HepG2 (cell line): ENCODE measurements at regions not wholly inside any gene's neighbourhood (a gene's known extent, or its start where the extent isn't known, plus 50 kb on each side); places are given as distances from the start of the nearest gene placed in this dataset.

Source experiments
- ATAC-seq: fragments of 200-7000 bp; cut with Tn5 transposase; 3 replicates; pipeline ENCODE4 v1.9.1; 2020; ENCODE audit warnings: mild to moderate bottlenecking, moderate library complexity
- BruUV-seq: library from RNA; stranded (reverse); fragments of 400-500 nt; replicated peaks from 2 replicates; lab custom pipeline; 2021; lab: Mats Ljungman, UMichigan
- CTCF ChIA-PET: fragments of 300-600 bp; formaldehyde crosslinking; extraction: SDS; loops from one replicate; lab custom pipeline; 2021; ENCODE audit warnings: low total read pairs, inconsistent platforms, low intra/inter-chr PET ratio; lab: Yijun Ruan, JAX
- POLR2A ChIA-PET: fragments of 350-600 bp; sonication (Branson Sonifier 250); formaldehyde crosslinking; loops from one replicate; lab custom pipeline; 2020; ENCODE audit warnings: antibody characterized with exemption, inconsistent platforms; lab: Yijun Ruan, JAX
- DNase-seq: peaks from one replicate; pipeline ENCODE4 v3.0.0-alpha.2; 2015; ENCODE audit warnings: low spot score
- FAIRE-seq: peaks from 3 replicates; lab custom pipeline; 2011; peaks lifted over from hg19 to GRCh38; lab: Jason Lieb, UNC
- H2AFZ ChIP-seq: one replicate; pipeline ENCODE4 v1.6.1; 2011; ENCODE audit warnings: low read length, inconsistent platforms
- H3K27ac ChIP-seq: fragments of 300-600 bp; 3 replicates; pipeline ENCODE4 v1.8.0; 2011; ENCODE audit warnings: mixed run types, mild to moderate bottlenecking, mixed read lengths, low read length, inconsistent platforms; ENCODE audit not compliant: insufficient read depth; ENCODE audit errors: extremely low read length
- H3K27me3 ChIP-seq, 2 experiments: fragments of 200-600 bp in 1 of 2; 2 replicates in 1 of 2; 3 replicates in 1 of 2; pipeline versions ENCODE4 v1.6.0 to v1.8.0; 2011; ENCODE audit warnings: low read length in 2 of 2, mild to moderate bottlenecking in 2 of 2, moderate library complexity in 2 of 2, inconsistent platforms in 1 of 2; ENCODE audit not compliant: insufficient read depth in 2 of 2, control insufficient read depth in 1 of 2
- H3K36me3 ChIP-seq, 2 experiments: fragments of 200-600 bp in 1 of 2; replicated peaks in 1 of 2; 2 replicates in 1 of 2; 3 replicates in 1 of 2; pipeline versions ENCODE4 v1.5.1 to v1.8.0; 2011; ENCODE audit warnings: low read length in 2 of 2, inconsistent platforms in 1 of 2; ENCODE audit not compliant: insufficient read depth in 2 of 2, control insufficient read depth in 1 of 2
- H3K4me1 ChIP-seq: 2 replicates; pipeline ENCODE4 v1.5.1; 2012; ENCODE audit warnings: low read length, inconsistent platforms; ENCODE audit not compliant: insufficient read depth
- H3K4me2 ChIP-seq: 2 replicates; pipeline ENCODE4 v1.6.0; 2011; ENCODE audit warnings: low read depth, low read length, inconsistent platforms
- H3K4me3 ChIP-seq, 3 experiments: fragments of 200-600 bp in 1 of 3; sonication (generic), shearing (Covaris generic) in 1 of 3; replicated peaks in 1 of 3; 2 replicates each; pipeline ENCODE4 v1.5.1; 2011 to 2016; ENCODE audit warnings: low read length in 3 of 3, inconsistent platforms in 2 of 3, low read depth in 2 of 3, mild to moderate bottlenecking in 2 of 3, control low read depth in 1 of 3, mixed read lengths in 1 of 3; ENCODE audit not compliant: insufficient read depth in 1 of 3
- H3K79me2 ChIP-seq: one replicate; pipeline ENCODE4 v1.6.1; 2011; ENCODE audit warnings: low read length, inconsistent platforms; ENCODE audit not compliant: insufficient read depth
- H3K9ac ChIP-seq: 2 replicates; pipeline ENCODE4 v1.6.0; 2011; ENCODE audit warnings: mild to moderate bottlenecking, low read depth, low read length, inconsistent platforms; ENCODE audit not compliant: insufficient read depth
- H3K9me3 ChIP-seq: 2 replicates; pipeline ENCODE4 v1.5.1; 2012; ENCODE audit warnings: mild to moderate bottlenecking, low read length
- H4K20me1 ChIP-seq: 2 replicates; pipeline ENCODE4 v1.6.0; 2011; ENCODE audit warnings: inconsistent platforms, mild to moderate bottlenecking, low read length, moderate library complexity; ENCODE audit not compliant: insufficient read depth
- CEBPB ChIP-seq: IDR thresholded peaks from 2 replicates; pipeline ENCODE4 v1.6.1; 2011; ENCODE audit warnings: low read depth, low read length, improper control_type of control experiment, borderline replicate concordance
- HDAC1 ChIP-seq: sonication (generic); formaldehyde crosslinking; IDR thresholded peaks from 2 replicates; pipeline ENCODE4 v1.5.1; 2020; ENCODE audit warnings: mild to moderate bottlenecking, missing genetic modification reagents
- SALL2 ChIP-seq: sonication (generic); formaldehyde crosslinking; IDR thresholded peaks from 2 replicates; pipeline ENCODE4 v1.8.1; 2023; ENCODE audit warnings: mild to moderate bottlenecking, missing genetic modification reagents, inconsistent platforms
- SMAD9 ChIP-seq: sonication (generic); formaldehyde crosslinking; IDR thresholded peaks from 2 replicates; pipeline ENCODE4 v1.5.1; 2020; ENCODE audit warnings: mild to moderate bottlenecking, missing genetic modification reagents
- SNAPC2 ChIP-seq: sonication (generic); formaldehyde crosslinking; IDR thresholded peaks from 2 replicates; pipeline ENCODE4 v1.8.1; 2022; ENCODE audit warnings: mild to moderate bottlenecking, missing genetic modification reagents
- ZNF224 ChIP-seq: sonication (generic); formaldehyde crosslinking; IDR thresholded peaks from 2 replicates; pipeline ENCODE4 v1.5.0; 2020; ENCODE audit warnings: mild to moderate bottlenecking, missing genetic modification reagents
- ZNF841 ChIP-seq: sonication (generic); formaldehyde crosslinking; IDR thresholded peaks from 2 replicates; pipeline ENCODE4 v1.8.1; 2023; ENCODE audit warnings: missing genetic modification reagents, borderline replicate concordance
- WGBS: methylation state at CpG from one replicate; pipeline ENCODE4 v1.1.6; 2017; ENCODE audit warnings: low lambda C conversion rate; 5-methylcytosine and 5-hydroxymethylcytosine counted together
- in situ Hi-C: cut with HindIII; loops from 2 replicates; pipeline ENCODE4 v1.10.0; 2017; ENCODE audit warnings: low pct_unique_long_range_greater_than_20kb; ENCODE audit not compliant: extremely low pct_ligation_motif_present
- intact Hi-C: fragments of 100-400 bp; cut with micrococcal nuclease; formaldehyde crosslinking; loops from one replicate; pipeline ENCODE4 v1.10.0; 2022; ENCODE audit not compliant: unreplicated experiment
- TF ChIP-seq, protein P1 (sequence below): sonication (generic); formaldehyde crosslinking; IDR thresholded peaks from 2 replicates; pipeline ENCODE4 v1.4.0; 2020; ENCODE audit warnings: missing genetic modification reagents
- TF ChIP-seq, protein P2 (sequence below): sonication (generic); formaldehyde crosslinking; IDR thresholded peaks from 2 replicates; pipeline ENCODE4 v1.4.0; 2020; ENCODE audit warnings: mild to moderate bottlenecking, low read depth, missing genetic modification reagents

DNA sequence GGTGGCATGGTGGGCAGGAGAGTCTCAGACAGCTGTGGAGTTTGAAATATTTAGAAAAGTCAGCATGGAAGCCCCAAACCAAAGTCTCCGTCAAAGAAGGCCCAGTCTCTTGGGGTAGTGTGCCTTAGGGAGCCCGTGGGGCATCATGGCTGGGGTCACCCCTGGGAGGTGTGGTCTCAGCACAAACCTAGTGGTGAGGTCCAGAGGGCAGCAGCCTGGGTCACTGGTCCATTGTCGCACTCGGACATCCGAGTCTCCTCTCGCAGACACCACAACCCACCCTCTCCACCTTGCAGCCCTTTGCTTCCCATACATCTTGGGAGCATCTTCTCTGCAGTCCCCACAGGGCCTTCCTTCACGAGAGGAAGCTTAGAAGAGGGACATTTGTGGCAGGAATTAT is 588.0 kb upstream of the TMEM132C start:
- no peak overlapping the region for H3K9ac ChIP-seq
- no peak overlapping the region for H3K4me2 ChIP-seq
- ATAC-seq (no peak), DNase-seq (no peak), FAIRE-seq (no peak)
- H3K9me3 ChIP-seq = no peaks in the 10 kb centered on the region
- CTCF ChIA-PET = no interaction called here
- no peaks in the 10 kb centered on the region for H3K36me3 ChIP-seq
- no peaks in the 10 kb centered on the region for H4K20me1 ChIP-seq
- POLR2A ChIA-PET = no interaction called here
- intact Hi-C loops = no loop called here
- in situ Hi-C loops = loop anchor here (25.0 kb wide), 1 partner anchor 567 kb away; no protein-coding TSS in a partner anchor
- H2AFZ ChIP-seq = no peak overlapping the region
- no peaks in the 10 kb centered on the region for H3K79me2 ChIP-seq
- BruUV-seq = no TSS peak
- H3K4me1 ChIP-seq = no peaks in the 10 kb centered on the region
- H3K4me3 ChIP-seq = no peak overlapping the region
- TF ChIP-seq ZNF841 (no peak), ZNF224 (CRISPR knock-in tag) (no peak), SMAD9 (no peak), SALL2 (CRISPR knock-in tag) (no peak), SNAPC2 (CRISPR knock-in tag) (no peak), HDAC1 (CRISPR knock-in tag) (no peak)
- TF ChIP-seq, protein P1, sequence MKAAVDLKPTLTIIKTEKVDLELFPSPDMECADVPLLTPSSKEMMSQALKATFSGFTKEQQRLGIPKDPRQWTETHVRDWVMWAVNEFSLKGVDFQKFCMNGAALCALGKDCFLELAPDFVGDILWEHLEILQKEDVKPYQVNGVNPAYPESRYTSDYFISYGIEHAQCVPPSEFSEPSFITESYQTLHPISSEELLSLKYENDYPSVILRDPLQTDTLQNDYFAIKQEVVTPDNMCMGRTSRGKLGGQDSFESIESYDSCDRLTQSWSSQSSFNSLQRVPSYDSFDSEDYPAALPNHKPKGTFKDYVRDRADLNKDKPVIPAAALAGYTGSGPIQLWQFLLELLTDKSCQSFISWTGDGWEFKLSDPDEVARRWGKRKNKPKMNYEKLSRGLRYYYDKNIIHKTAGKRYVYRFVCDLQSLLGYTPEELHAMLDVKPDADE (CRISPR knock-in tag) = no peak
- peaks cover 0 to 2% of the 10 kb centered on the region in 2 experiments; a peak in 1 of 5 replicates for H3K27me3 ChIP-seq
- H3K27ac ChIP-seq = no peak overlapping the region
- 6% methylated on average over 6 of the region's 7 CpGs for WGBS

DNA sequence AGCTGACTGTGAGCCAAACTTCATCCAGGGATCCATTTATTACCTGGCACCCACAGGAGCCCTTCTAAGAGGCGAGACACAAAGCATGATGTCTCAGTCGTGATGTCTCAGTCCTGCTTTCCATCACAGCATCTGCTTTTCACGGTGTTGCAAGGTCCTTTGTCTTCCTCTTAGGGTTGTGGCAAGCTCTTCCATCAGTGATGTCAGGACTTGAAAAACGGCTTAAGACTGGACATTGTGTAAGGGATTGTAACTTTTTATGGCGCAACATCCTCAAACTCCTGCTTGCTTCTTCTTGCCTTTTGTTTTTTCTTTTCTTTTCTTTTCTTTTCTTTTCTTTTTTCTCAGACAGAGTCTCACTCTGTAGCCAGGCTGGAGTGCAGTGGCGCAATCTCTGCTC is 586.5 kb upstream of the TMEM132C start:
- H2AFZ ChIP-seq = no peak overlapping the region
- H3K4me1 ChIP-seq = no peaks in the 10 kb centered on the region
- no peaks in the 10 kb centered on the region for H3K9me3 ChIP-seq
- no peaks in the 10 kb centered on the region for H4K20me1 ChIP-seq
- ATAC-seq (no peak), FAIRE-seq (no peak), DNase-seq (no peak)
- ChIA-PET CTCF (no interaction called here), POLR2A (no interaction called here)
- H3K9ac ChIP-seq = no peak overlapping the region
- H3K36me3 ChIP-seq = no peaks in the 10 kb centered on the region
- BruUV-seq = no TSS peak
- WGBS = 19% methylated on average over 6 of the region's 6 CpGs
- no peaks in the 10 kb centered on the region for H3K79me2 ChIP-seq
- H3K4me2 ChIP-seq = no peak overlapping the region
- intact Hi-C loops = no loop called here
- no peak overlapping the region for H3K27ac ChIP-seq
- in situ Hi-C loops = loop anchor here (25.0 kb wide), 1 partner anchor 568 kb away; no protein-coding TSS in a partner anchor
- peak; percentile 33; the same call in 1 of the 2 replicates for TF ChIP-seq CEBPB
- TF ChIP-seq, protein P2, sequence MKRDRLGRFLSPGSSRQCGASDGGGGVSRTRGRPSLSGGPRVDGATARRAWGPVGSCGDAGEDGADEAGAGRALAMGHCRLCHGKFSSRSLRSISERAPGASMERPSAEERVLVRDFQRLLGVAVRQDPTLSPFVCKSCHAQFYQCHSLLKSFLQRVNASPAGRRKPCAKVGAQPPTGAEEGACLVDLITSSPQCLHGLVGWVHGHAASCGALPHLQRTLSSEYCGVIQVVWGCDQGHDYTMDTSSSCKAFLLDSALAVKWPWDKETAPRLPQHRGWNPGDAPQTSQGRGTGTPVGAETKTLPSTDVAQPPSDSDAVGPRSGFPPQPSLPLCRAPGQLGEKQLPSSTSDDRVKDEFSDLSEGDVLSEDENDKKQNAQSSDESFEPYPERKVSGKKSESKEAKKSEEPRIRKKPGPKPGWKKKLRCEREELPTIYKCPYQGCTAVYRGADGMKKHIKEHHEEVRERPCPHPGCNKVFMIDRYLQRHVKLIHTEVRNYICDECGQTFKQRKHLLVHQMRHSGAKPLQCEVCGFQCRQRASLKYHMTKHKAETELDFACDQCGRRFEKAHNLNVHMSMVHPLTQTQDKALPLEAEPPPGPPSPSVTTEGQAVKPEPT (CRISPR knock-in tag) = no peak
- no peak overlapping the region for H3K4me3 ChIP-seq
- peaks cover 0 to 2% of the 10 kb centered on the region in 2 experiments; a peak in 1 of 5 replicates for H3K27me3 ChIP-seq
